Breast epithelium (tissue), 3 donors: ENCODE measurements at regions not wholly inside any gene's neighbourhood (a gene's known extent, or its start where the extent isn't known, plus 50 kb on each side); places are given as distances from the start of the nearest gene placed in this dataset.

Experiments used
- CTCF ChIP-seq, 3 donors: fragments of 450-650 bp; IDR thresholded peaks; one replicate each; pipeline ENCODE4 v1.5.1; 2016 to 2017; ENCODE audit warnings: antibody characterized with exemption in 3 of 3, mild to moderate bottlenecking in 3 of 3, moderate library complexity in 3 of 3
- POLR2A ChIP-seq: fragments of 450-650 bp; IDR thresholded peaks from one replicate; pipeline ENCODE4 v1.6.1; 2016; ENCODE audit warnings: antibody characterized with exemption, mild to moderate bottlenecking, moderate library complexity
- POLR2AphosphoS5 ChIP-seq, 3 donors: sonication (generic); formaldehyde crosslinking; IDR thresholded peaks; one replicate each; pipeline ENCODE4 v1.6.1; 2017; ENCODE audit warnings: antibody characterized with exemption in 3 of 3

GRCh38 chr10:125252937-125253336 lies 92.6 kb upstream of the CTBP2 start:
- no peak for TF ChIP-seq CTCF (IDR thresholded peaks at IDR 0.05)
- no peak for TF ChIP-seq POLR2A
- no peak for TF ChIP-seq POLR2AphosphoS5 (IDR thresholded peaks at IDR 0.05)
